Erythroblast (primary cell): ENCODE measurements at regions not wholly inside any gene's neighbourhood (a gene's known extent, or its start where the extent isn't known, plus 50 kb on each side); places are given as distances from the start of the nearest gene placed in this dataset.

Experiments used
- GATA1 ChIP-seq: IDR thresholded peaks from 2 replicates; pipeline ENCODE4 v1.6.1; 2011; ENCODE audit warnings: low read depth, mild to moderate bottlenecking, control low read depth, low read length, moderate library complexity
- POLR2A ChIP-seq: IDR thresholded peaks from 2 replicates; pipeline ENCODE4 v1.6.1; 2011; ENCODE audit warnings: mild to moderate bottlenecking, low read length

- no peak for TF ChIP-seq POLR2A
- no peak for TF ChIP-seq GATA1
Measured at GRCh38 chr2:16198166-16198912, 258.0 kb downstream of the MYCN start.
